HG02759 (cell line): ENCODE measurements at regions not wholly inside any gene's neighbourhood (a gene's known extent, or its start where the extent isn't known, plus 50 kb on each side); places are given as distances from the start of the nearest gene placed in this dataset.
"Not testable (repeated sequence)": the region's sequence is repeated elsewhere in the genome, so short reads cannot be mapped to it uniquely, and the experiment has no call there.

Source experiments
- ATAC-seq: cut with Tn5 transposase; IDR thresholded peaks from one replicate; pipeline ENCODE4 v1.9.1; 2021; ENCODE audit warnings: mild to moderate bottlenecking, moderate library complexity; ENCODE audit not compliant: unreplicated experiment

- no peak for ATAC-seq
These were observed 62.4 kb downstream of the CRYBB2 start for GRCh38 chr22:25281675-25282345.

- ATAC-seq, result no peak
These were observed 62.9 kb downstream of the CRYBB2 start for GRCh38 chr22:25282346-25282670.

- no peak for ATAC-seq
These were observed 63.5 kb downstream of the CRYBB2 start for GRCh38 chr22:25282671-25283561.

- not testable (repeated sequence) for ATAC-seq
These were observed 69.0 kb downstream of the CRYBB2 start for GRCh38 chr22:25288481-25288880.

GRCh38 chr22:25301912-25302311, 82.5 kb downstream of the CRYBB2 start:
- not testable (repeated sequence) for ATAC-seq

GRCh38 chr22:25309586-25309985, 90.1 kb downstream of the CRYBB2 start:
- ATAC-seq, result not testable (repeated sequence)

GRCh38 chr22:25311924-25312323, 92.5 kb downstream of the CRYBB2 start:
- ATAC-seq, result not testable (repeated sequence)

GRCh38 chr22:25318081-25318823, 98.8 kb downstream of the CRYBB2 start:
- no peak for ATAC-seq

- ATAC-seq, result no peak
These were observed 107.7 kb downstream of the CRYBB2 start for GRCh38 chr22:25327018-25327755.

- no peak for ATAC-seq
These were observed 111.6 kb downstream of the CRYBB2 start for GRCh38 chr22:25331050-25331449.

- not testable (repeated sequence) for ATAC-seq
These were observed 112.5 kb downstream of the CRYBB2 start for GRCh38 chr22:25331911-25332310.

- no peak for ATAC-seq
These were observed 112.9 kb downstream of the CRYBB2 start for GRCh38 chr22:25332386-25332785.

GRCh38 chr22:25334162-25334490, 114.7 kb downstream of the CRYBB2 start:
- ATAC-seq, result no peak

- ATAC-seq, result not testable (repeated sequence)
These were observed 115.2 kb downstream of the CRYBB2 start for GRCh38 chr22:25334631-25335030.

- not testable (repeated sequence) for ATAC-seq
These were observed 115.8 kb downstream of the CRYBB2 start for GRCh38 chr22:25335276-25335675.

GRCh38 chr22:25340536-25340935, 121.1 kb downstream of the CRYBB2 start:
- ATAC-seq, result not testable (repeated sequence)

GRCh38 chr22:25344366-25344765, 124.9 kb downstream of the CRYBB2 start:
- ATAC-seq, result not testable (repeated sequence)

- ATAC-seq, result no peak
These were observed 127.7 kb downstream of the CRYBB2 start for GRCh38 chr22:25346859-25347751.

- no peak for ATAC-seq
These were observed 128.3 kb downstream of the CRYBB2 start for GRCh38 chr22:25347752-25348102.

- no peak for ATAC-seq
These were observed 129.0 kb downstream of the CRYBB2 start for GRCh38 chr22:25348391-25348790.
